SU-DHL-6 (cell line): ENCODE measurements at regions not wholly inside any gene's neighbourhood (a gene's known extent, or its start where the extent isn't known, plus 50 kb on each side); places are given as distances from the start of the nearest gene placed in this dataset.

Experiments
- H2AFZ ChIP-seq: fragments of 200-600 bp; sonication (generic); 2 replicates; pipeline ENCODE4 v1.6.1; 2014; ENCODE audit warnings: low read depth, mild to moderate bottlenecking, moderate library complexity, mixed read lengths, antibody characterized with exemption, low read length; ENCODE audit not compliant: severe bottlenecking
- H3F3A ChIP-seq: fragments of 200-600 bp; shearing (Covaris generic); 2 replicates; pipeline ENCODE4 v1.6.0; 2016; ENCODE audit warnings: antibody characterized with exemption, mild to moderate bottlenecking; ENCODE audit not compliant: insufficient read depth
- H3K27ac ChIP-seq: fragments of 200-600 bp; sonication (generic); 2 replicates; pipeline ENCODE4 v1.5.1; 2016; ENCODE audit warnings: low read depth, mild to moderate bottlenecking, low read length, moderate library complexity, mixed read lengths
- H3K27me3 ChIP-seq: fragments of 200-600 bp; sonication (generic), shearing (Covaris generic); 2 replicates; pipeline ENCODE4 v1.6.0; 2014; ENCODE audit warnings: mild to moderate bottlenecking, low read length
- H3K36me3 ChIP-seq: fragments of 200-600 bp; sonication (generic); 2 replicates; pipeline ENCODE4 v1.6.1; 2014; ENCODE audit warnings: mild to moderate bottlenecking, low read length, mixed read lengths
- H3K4me2 ChIP-seq: fragments of 300-600, 200-600 bp; shearing (Covaris generic), sonication (generic); 2 replicates; pipeline ENCODE4 v1.6.0; 2014; ENCODE audit warnings: low read length, low read depth, mild to moderate bottlenecking; ENCODE audit not compliant: poor library complexity, severe bottlenecking
- H3K4me3 ChIP-seq: fragments of 200-600 bp; sonication (generic); 2 replicates; pipeline ENCODE4 v1.5.1; 2014; ENCODE audit warnings: antibody characterized with exemption, low read length, mild to moderate bottlenecking, mixed read lengths; ENCODE audit not compliant: insufficient read depth, poor library complexity, severe bottlenecking
- H3K79me2 ChIP-seq: fragments of 200-600 bp; sonication (generic); 2 replicates; pipeline ENCODE4 v1.6.1; 2014; ENCODE audit warnings: mild to moderate bottlenecking, low read length, moderate library complexity; ENCODE audit not compliant: insufficient read depth
- H3K9ac ChIP-seq: fragments of 200-600 bp; sonication (generic); 2 replicates; pipeline ENCODE4 v1.7.0; 2014; ENCODE audit warnings: mild to moderate bottlenecking, low read length
- H3K9me2 ChIP-seq: fragments of 200-600 bp; sonication (generic); replicated peaks from 2 replicates; pipeline ENCODE4 v1.6.1; 2014; ENCODE audit warnings: low read length; ENCODE audit not compliant: insufficient read depth
- H3K9me3 ChIP-seq: fragments of 200-600 bp; sonication (generic); 2 replicates; pipeline ENCODE4 v1.6.1; 2014; ENCODE audit warnings: low read length, mixed read lengths; ENCODE audit not compliant: insufficient read depth
- H4K20me1 ChIP-seq: fragments of 200-600 bp; sonication (generic); 2 replicates; pipeline ENCODE4 v1.6.1; 2014; ENCODE audit warnings: low read depth, mild to moderate bottlenecking, antibody characterized with exemption, low read length, moderate library complexity, mixed read lengths
- CTCF ChIP-seq: fragments of 200-600 bp; sonication (generic); IDR thresholded peaks from one replicate; pipeline ENCODE4 v1.5.1; 2017; ENCODE audit warnings: antibody characterized with exemption, mild to moderate bottlenecking, low read length, moderate library complexity; ENCODE audit not compliant: insufficient read depth, poor library complexity, severe bottlenecking
- EZH2phosphoT487 ChIP-seq: fragments of 200-600 bp; sonication (generic), shearing (Covaris generic); conservative IDR thresholded peaks from 2 replicates; pipeline ENCODE4 v1.6.1; 2018; ENCODE audit warnings: mild to moderate bottlenecking, antibody characterized with exemption, low read length, moderate library complexity, mixed read lengths

- H3K9me2 ChIP-seq: no peaks in the 10 kb centered on the region
- no peaks in the 10 kb centered on the region for H3K27me3 ChIP-seq
- TF ChIP-seq CTCF (no peak), EZH2phosphoT487 (no peak)
- no peaks in the 10 kb centered on the region for H3K79me2 ChIP-seq
- no peak overlapping the region for H3K4me3 ChIP-seq
- H3K27ac ChIP-seq: no peak overlapping the region
- H2AFZ ChIP-seq: no peak overlapping the region
- H3K36me3 ChIP-seq: no peaks in the 10 kb centered on the region
- H3K9me3 ChIP-seq: no peaks in the 10 kb centered on the region
- H3K4me2 ChIP-seq: no peak overlapping the region
- H4K20me1 ChIP-seq: no peaks in the 10 kb centered on the region
- no peak overlapping the region for H3K9ac ChIP-seq
- no peaks in the 10 kb centered on the region for H3F3A ChIP-seq
Measured at GRCh38 chr10:78389419-78389818, 355.8 kb downstream of the RPS24 start.

DNA sequence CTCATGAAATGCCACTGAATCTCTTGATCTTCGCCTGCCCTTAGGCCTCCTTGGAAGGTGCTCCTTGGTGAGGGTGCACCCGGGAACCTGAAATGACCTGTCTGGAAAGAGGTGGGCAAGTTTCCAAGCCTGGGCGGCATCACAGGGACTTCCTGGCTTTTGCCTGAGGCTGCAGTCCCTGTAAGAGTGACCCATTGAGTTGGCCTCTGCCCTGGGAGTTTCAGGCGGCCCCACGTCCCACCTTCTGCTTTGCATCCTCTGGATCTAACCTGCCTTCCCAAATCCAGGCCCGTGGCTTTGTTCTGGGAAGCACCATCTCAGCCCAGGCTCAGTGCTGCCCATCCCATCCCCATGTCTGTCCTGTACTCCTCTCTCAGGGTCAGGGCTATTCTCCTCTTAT, 356.4 kb downstream of the RPS24 start:
- Histone ChIP-seq H3F3A (no peaks in the 10 kb centered on the region), H3K4me3 (no peak overlapping the region), H3K79me2 (no peaks in the 10 kb centered on the region), H3K9ac (no peak overlapping the region), H4K20me1 (no peaks in the 10 kb centered on the region), H3K9me3 (no peaks in the 10 kb centered on the region), H3K36me3 (no peaks in the 10 kb centered on the region), H2AFZ (no peak overlapping the region), H3K27ac (no peak overlapping the region), H3K4me2 (no peak overlapping the region), H3K9me2 (no peaks in the 10 kb centered on the region), H3K27me3 (no peaks in the 10 kb centered on the region)
- TF ChIP-seq EZH2phosphoT487 (no peak), CTCF (no peak)

DNA sequence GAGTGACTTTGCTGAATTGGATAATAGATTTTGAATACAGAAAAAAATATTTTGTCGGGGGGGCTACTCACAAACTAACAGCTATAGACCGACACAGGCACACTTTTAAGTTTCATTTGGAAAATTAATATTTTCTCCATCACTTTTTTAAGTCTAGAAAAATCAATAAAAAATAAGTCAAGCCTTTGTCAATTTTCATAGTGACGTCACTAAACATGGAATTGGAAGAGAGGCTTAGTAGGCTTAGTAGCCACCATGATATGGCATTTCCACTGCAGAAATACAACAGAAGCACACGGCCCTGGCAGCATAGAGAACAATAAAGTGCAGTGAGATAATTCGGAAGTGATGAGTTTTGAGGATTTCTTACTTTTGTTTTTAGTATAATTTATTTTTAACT, 357.2 kb downstream of the RPS24 start:
- no peak overlapping the region for H3K27ac ChIP-seq
- no peak overlapping the region for H3K9ac ChIP-seq
- H3F3A ChIP-seq: no peaks in the 10 kb centered on the region
- H3K36me3 ChIP-seq: no peaks in the 10 kb centered on the region
- H3K9me2 ChIP-seq: no peaks in the 10 kb centered on the region
- H3K79me2 ChIP-seq: no peaks in the 10 kb centered on the region
- no peak overlapping the region for H3K4me3 ChIP-seq
- no peak overlapping the region for H3K4me2 ChIP-seq
- TF ChIP-seq CTCF (no peak), EZH2phosphoT487 (no peak)
- H2AFZ ChIP-seq: no peak overlapping the region
- no peaks in the 10 kb centered on the region for H3K27me3 ChIP-seq
- no peaks in the 10 kb centered on the region for H4K20me1 ChIP-seq
- no peaks in the 10 kb centered on the region for H3K9me3 ChIP-seq

DNA sequence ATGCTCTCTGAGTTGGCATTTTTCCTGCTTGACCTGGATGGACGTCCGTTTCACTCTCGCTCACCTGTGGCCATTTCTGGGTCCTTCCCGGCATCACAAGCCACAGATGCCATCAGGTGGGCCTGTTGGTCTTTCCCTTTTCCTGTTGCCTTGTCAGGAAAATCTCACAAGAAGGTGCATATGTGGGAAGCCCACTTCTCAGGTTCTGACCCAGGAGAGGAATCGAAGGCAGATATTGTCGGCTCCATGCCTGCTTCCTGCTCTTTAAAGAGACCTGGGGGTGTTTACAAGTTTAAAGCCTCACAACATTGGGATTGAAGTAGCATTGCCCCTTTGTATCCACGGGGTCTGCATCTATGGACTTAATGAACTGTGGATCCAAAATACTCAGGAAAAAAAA, 357.9 kb downstream of the RPS24 start:
- no peaks in the 10 kb centered on the region for H3K36me3 ChIP-seq
- H2AFZ ChIP-seq: no peak overlapping the region
- H3K27ac ChIP-seq: no peak overlapping the region
- no peak overlapping the region for H3K4me3 ChIP-seq
- H3K9me3 ChIP-seq: no peaks in the 10 kb centered on the region
- TF ChIP-seq CTCF: no peak
- no peak for TF ChIP-seq EZH2phosphoT487
- no peak overlapping the region for H3K9ac ChIP-seq
- H3K9me2 ChIP-seq: no peaks in the 10 kb centered on the region
- H3F3A ChIP-seq: no peaks in the 10 kb centered on the region
- no peaks in the 10 kb centered on the region for H4K20me1 ChIP-seq
- H3K27me3 ChIP-seq: no peaks in the 10 kb centered on the region
- H3K79me2 ChIP-seq: no peaks in the 10 kb centered on the region
- no peak overlapping the region for H3K4me2 ChIP-seq
